ENCODE measurements at regions not wholly inside any gene's neighbourhood (a gene's known extent, or its start where the extent isn't known, plus 50 kb on each side); places are given as distances from the start of the nearest gene placed in this dataset.

- TF ChIP-seq CTCF (IDR thresholded peaks at IDR 0.05) (no peak), POLR2A (IDR thresholded peaks at IDR 0.05) (no peak)
Observed at GRCh38 chr9:14396171-14396570, 82.2 kb upstream of the NFIB start.
